ENCODE measurements at regions not wholly inside any gene's neighbourhood (a gene's known extent, or its start where the extent isn't known, plus 50 kb on each side); places are given as distances from the start of the nearest gene placed in this dataset.

DNA sequence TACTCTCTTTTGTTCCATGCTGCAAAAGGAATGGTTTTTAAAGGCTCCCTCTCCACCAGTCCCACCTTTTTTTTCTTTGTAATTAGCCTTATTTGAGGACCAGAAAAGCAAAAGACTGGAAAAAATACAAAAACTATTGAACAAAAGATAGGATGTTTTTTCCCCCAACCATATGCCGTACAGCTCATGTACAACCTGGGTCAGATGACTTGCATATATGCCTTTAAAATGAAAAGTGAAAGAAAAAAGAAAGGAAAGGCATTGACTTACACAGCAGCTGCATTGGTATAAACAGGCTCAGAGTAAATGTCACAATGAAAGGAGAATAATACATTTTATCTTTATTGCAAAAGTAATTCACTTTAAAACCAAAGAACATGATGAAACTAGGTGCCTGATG is 69.5 kb upstream of the CMC1 start:
- TF ChIP-seq, protein P1, sequence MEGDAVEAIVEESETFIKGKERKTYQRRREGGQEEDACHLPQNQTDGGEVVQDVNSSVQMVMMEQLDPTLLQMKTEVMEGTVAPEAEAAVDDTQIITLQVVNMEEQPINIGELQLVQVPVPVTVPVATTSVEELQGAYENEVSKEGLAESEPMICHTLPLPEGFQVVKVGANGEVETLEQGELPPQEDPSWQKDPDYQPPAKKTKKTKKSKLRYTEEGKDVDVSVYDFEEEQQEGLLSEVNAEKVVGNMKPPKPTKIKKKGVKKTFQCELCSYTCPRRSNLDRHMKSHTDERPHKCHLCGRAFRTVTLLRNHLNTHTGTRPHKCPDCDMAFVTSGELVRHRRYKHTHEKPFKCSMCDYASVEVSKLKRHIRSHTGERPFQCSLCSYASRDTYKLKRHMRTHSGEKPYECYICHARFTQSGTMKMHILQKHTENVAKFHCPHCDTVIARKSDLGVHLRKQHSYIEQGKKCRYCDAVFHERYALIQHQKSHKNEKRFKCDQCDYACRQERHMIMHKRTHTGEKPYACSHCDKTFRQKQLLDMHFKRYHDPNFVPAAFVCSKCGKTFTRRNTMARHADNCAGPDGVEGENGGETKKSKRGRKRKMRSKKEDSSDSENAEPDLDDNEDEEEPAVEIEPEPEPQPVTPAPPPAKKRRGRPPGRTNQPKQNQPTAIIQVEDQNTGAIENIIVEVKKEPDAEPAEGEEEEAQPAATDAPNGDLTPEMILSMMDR (IDR thresholded peaks at IDR 0.05) = no peak
- TF ChIP-seq POLR2A (IDR thresholded peaks at IDR 0.05) = no peak

Measured in heart left ventricle (tissue), 13 donors.